Upper lobe of right lung (tissue), 1 donor: ENCODE measurements at regions not wholly inside any gene's neighbourhood (a gene's known extent, or its start where the extent isn't known, plus 50 kb on each side); places are given as distances from the start of the nearest gene placed in this dataset.

Experiments used
- ATAC-seq: fragments of 200-7000 bp; cut with Tn5 transposase; one replicate; pipeline ENCODE4 v1.9.1; 2020; ENCODE audit warnings: mild to moderate bottlenecking, moderate library complexity
- DNase-seq: peaks from one replicate; pipeline ENCODE4 v3.0.0-alpha.2; 2020
- H3K27ac ChIP-seq: fragments of 200-600 bp; one replicate; pipeline ENCODE4 v1.8.0; 2022
- H3K27me3 ChIP-seq: fragments of 200-600 bp; one replicate; pipeline ENCODE4 v1.8.0; 2022; ENCODE audit warnings: mild to moderate bottlenecking
- H3K36me3 ChIP-seq: fragments of 200-600 bp; one replicate; pipeline ENCODE4 v1.8.0; 2022
- H3K4me1 ChIP-seq: fragments of 200-600 bp; one replicate; pipeline ENCODE4 v1.8.0; 2022
- H3K4me3 ChIP-seq: fragments of 200-600 bp; one replicate; pipeline ENCODE4 v1.8.0; 2022; ENCODE audit warnings: mild to moderate bottlenecking
- H3K9me3 ChIP-seq: fragments of 200-600 bp; one replicate; pipeline ENCODE4 v1.8.0; 2022
- CTCF ChIP-seq: fragments of 200-600 bp; IDR thresholded peaks from one replicate; pipeline ENCODE4 v1.8.0; 2022; ENCODE audit warnings: antibody characterized with exemption
- intact Hi-C: fragments of 100-400 bp; cut with DNase I; formaldehyde crosslinking; loops from one replicate; pipeline ENCODE4 v1.11.0; 2022
- donor health status: DM: no; HTN: yes; CAD: no; lungs with severe emphysema.

- no peak for TF ChIP-seq CTCF
- no peaks in the 10 kb centered on the region for H3K36me3 ChIP-seq
- no peak overlapping the region for H3K4me3 ChIP-seq
- no peak overlapping the region for H3K27ac ChIP-seq
- no peaks in the 10 kb centered on the region for H3K9me3 ChIP-seq
- ATAC-seq: no peak
- no peak for DNase-seq
- no peaks in the 10 kb centered on the region for H3K27me3 ChIP-seq
- intact Hi-C loops: no loop called here
- no peaks in the 10 kb centered on the region for H3K4me1 ChIP-seq
Observed at GRCh38 chr20:11072982-11073381, 399.2 kb upstream of the JAG1 start.

- Histone ChIP-seq H3K36me3 (no peaks in the 10 kb centered on the region), H3K9me3 (no peaks in the 10 kb centered on the region), H3K4me3 (no peak overlapping the region), H3K4me1 (no peaks in the 10 kb centered on the region), H3K27me3 (no peaks in the 10 kb centered on the region), H3K27ac (no peak overlapping the region)
- intact Hi-C loops: no loop called here
- ATAC-seq: peak; percentile 20
- TF ChIP-seq CTCF: no peak
- no peak for DNase-seq
Observed at GRCh38 chr20:11076434-11077105, 402.8 kb upstream of the JAG1 start.

GRCh38 chr20:11077226-11077625, 403.4 kb upstream of the JAG1 start:
- H3K27me3 ChIP-seq: no peaks in the 10 kb centered on the region
- no peak overlapping the region for H3K27ac ChIP-seq
- DNase-seq: no peak
- ATAC-seq: no peak
- TF ChIP-seq CTCF: no peak
- H3K4me1 ChIP-seq: no peaks in the 10 kb centered on the region
- H3K9me3 ChIP-seq: no peaks in the 10 kb centered on the region
- no peaks in the 10 kb centered on the region for H3K36me3 ChIP-seq
- no peak overlapping the region for H3K4me3 ChIP-seq
- intact Hi-C loops: no loop called here

GRCh38 chr20:11080010-11080409, 406.2 kb upstream of the JAG1 start:
- intact Hi-C loops: no loop called here
- ATAC-seq (no peak), DNase-seq (no peak)
- H3K27me3 ChIP-seq: no peaks in the 10 kb centered on the region
- H3K36me3 ChIP-seq: no peaks in the 10 kb centered on the region
- H3K4me1 ChIP-seq: no peaks in the 10 kb centered on the region
- H3K9me3 ChIP-seq: no peaks in the 10 kb centered on the region
- no peak for TF ChIP-seq CTCF
- no peak overlapping the region for H3K27ac ChIP-seq
- no peak overlapping the region for H3K4me3 ChIP-seq

- intact Hi-C loops: no loop called here
- no peaks in the 10 kb centered on the region for H3K36me3 ChIP-seq
- no peaks in the 10 kb centered on the region for H3K4me1 ChIP-seq
- H3K4me3 ChIP-seq: no peak overlapping the region
- no peaks in the 10 kb centered on the region for H3K9me3 ChIP-seq
- no peak for TF ChIP-seq CTCF
- H3K27ac ChIP-seq: no peak overlapping the region
- H3K27me3 ChIP-seq: no peaks in the 10 kb centered on the region
- no peak for ATAC-seq
- no peak for DNase-seq
Observed at GRCh38 chr20:11080781-11081377, 407.1 kb upstream of the JAG1 start.

GRCh38 chr20:11083841-11084240, 410.0 kb upstream of the JAG1 start:
- DNase-seq: no peak
- Histone ChIP-seq H3K36me3 (no peaks in the 10 kb centered on the region), H3K4me3 (no peak overlapping the region), H3K27ac (no peak overlapping the region), H3K9me3 (no peaks in the 10 kb centered on the region), H3K4me1 (no peaks in the 10 kb centered on the region), H3K27me3 (no peaks in the 10 kb centered on the region)
- no peak for ATAC-seq
- intact Hi-C loops: no loop called here
- no peak for TF ChIP-seq CTCF
